ENCODE measurements at regions not wholly inside any gene's neighbourhood (a gene's known extent, or its start where the extent isn't known, plus 50 kb on each side); places are given as distances from the start of the nearest gene placed in this dataset.

- no peak for TF ChIP-seq CTCF (IDR thresholded peaks at IDR 0.05)
- TF ChIP-seq POLR2AphosphoS5 (IDR thresholded peaks at IDR 0.05; ENCODE audit: low read depth, low read length) = no peak
- TF ChIP-seq TCF7L2 (IDR thresholded peaks at IDR 0.05; ENCODE audit: low read depth, low read length) = no peak
- TF ChIP-seq SIN3A (IDR thresholded peaks at IDR 0.05; ENCODE audit: borderline replicate concordance, insufficient read depth, low read depth, low read length) = no peak
Observed at GRCh38 chr14:84566109-84566508, 963.8 kb upstream of the FLRT2 start.
